Cardiac muscle cell (in vitro differentiated cells and primary cell): ENCODE measurements at regions not wholly inside any gene's neighbourhood (a gene's known extent, or its start where the extent isn't known, plus 50 kb on each side); places are given as distances from the start of the nearest gene placed in this dataset.

ENCODE experiments used
- DNase-seq, 2 donors: peaks; one replicate each; pipeline versions ENCODE4 v3.0.0 to v3.0.0-alpha.2; 2010 to 2017; ENCODE audit warnings: low read depth in 1 of 2, low spot score in 1 of 2
- H3K27ac ChIP-seq: fragments of 200-600 bp; sonication (generic); 2 replicates; pipeline ENCODE4 v1.5.1; 2016
- H3K27me3 ChIP-seq: fragments of 200-600 bp; sonication (generic); 2 replicates; pipeline ENCODE4 v1.6.0; 2016; ENCODE audit warnings: control low read depth
- H3K36me3 ChIP-seq: fragments of 200-600 bp; sonication (generic); 2 replicates; pipeline ENCODE4 v1.5.1; 2016; ENCODE audit warnings: control low read depth
- H3K4me1 ChIP-seq: fragments of 200-600 bp; sonication (generic); 2 replicates; pipeline ENCODE4 v1.8.1; 2017; ENCODE audit warnings: low read depth, mild to moderate bottlenecking, mixed run types
- H3K4me3 ChIP-seq: fragments of 200-600 bp; sonication (generic); 2 replicates; pipeline ENCODE4 v1.5.1; 2016; ENCODE audit warnings: mild to moderate bottlenecking
- H3K9me3 ChIP-seq: fragments of 200-600 bp; sonication (generic); 2 replicates; pipeline ENCODE4 v1.5.1; 2017; ENCODE audit warnings: low read depth, mild to moderate bottlenecking, control low read depth
- TF ChIP-seq, protein P1 (sequence below): IDR thresholded peaks from 2 replicates; pipeline ENCODE4 v1.5.1; 2012; ENCODE audit warnings: low read depth, mild to moderate bottlenecking, low read length

DNA sequence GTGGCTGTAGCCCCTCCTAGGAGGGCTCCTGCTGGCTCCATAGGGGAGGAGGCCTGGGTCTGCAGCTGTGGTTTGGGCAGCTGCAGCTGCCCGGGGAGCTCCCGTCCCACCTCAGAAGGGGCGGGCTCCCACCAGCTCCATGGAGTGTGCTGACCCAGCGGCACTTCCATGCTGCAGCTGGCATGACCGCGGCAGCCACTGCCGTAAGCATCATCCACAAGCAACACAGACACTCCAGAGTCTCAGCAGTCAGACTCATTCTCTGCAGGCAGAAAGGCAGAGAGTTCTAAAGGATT lies 660.1 kb upstream of the RAB6C start:
- no peaks in the 10 kb centered on the region for H3K9me3 ChIP-seq
- TF ChIP-seq, protein P1, sequence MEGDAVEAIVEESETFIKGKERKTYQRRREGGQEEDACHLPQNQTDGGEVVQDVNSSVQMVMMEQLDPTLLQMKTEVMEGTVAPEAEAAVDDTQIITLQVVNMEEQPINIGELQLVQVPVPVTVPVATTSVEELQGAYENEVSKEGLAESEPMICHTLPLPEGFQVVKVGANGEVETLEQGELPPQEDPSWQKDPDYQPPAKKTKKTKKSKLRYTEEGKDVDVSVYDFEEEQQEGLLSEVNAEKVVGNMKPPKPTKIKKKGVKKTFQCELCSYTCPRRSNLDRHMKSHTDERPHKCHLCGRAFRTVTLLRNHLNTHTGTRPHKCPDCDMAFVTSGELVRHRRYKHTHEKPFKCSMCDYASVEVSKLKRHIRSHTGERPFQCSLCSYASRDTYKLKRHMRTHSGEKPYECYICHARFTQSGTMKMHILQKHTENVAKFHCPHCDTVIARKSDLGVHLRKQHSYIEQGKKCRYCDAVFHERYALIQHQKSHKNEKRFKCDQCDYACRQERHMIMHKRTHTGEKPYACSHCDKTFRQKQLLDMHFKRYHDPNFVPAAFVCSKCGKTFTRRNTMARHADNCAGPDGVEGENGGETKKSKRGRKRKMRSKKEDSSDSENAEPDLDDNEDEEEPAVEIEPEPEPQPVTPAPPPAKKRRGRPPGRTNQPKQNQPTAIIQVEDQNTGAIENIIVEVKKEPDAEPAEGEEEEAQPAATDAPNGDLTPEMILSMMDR: no peak

DNA sequence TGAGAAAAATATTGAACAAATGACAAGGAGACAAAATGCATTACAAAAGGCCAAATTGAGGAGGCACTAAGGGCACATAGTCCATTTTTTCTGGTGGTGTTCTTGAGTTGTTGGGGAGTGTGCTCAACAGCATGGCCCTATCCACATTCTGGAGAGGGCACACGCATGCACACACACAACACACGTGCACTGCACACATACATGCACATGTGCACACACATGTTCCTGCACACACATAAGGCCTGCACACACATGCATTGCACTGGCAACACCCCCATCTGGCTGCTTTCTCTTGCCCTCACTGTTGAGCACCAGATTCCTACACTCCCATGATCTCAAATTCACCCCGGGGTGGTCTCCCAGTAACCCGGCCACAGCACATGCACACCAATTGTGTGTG lies 659.2 kb upstream of the RAB6C start:
- TF ChIP-seq, protein P1: no peak
- no peaks in the 10 kb centered on the region for H3K9me3 ChIP-seq
- no peak overlapping the region for H3K27ac ChIP-seq
- peaks cover 2% of the 10 kb centered on the region for H3K27me3 ChIP-seq
- H3K36me3 ChIP-seq: no peaks in the 10 kb centered on the region
- DNase-seq: no peak
- H3K4me3 ChIP-seq: no peak overlapping the region
- no peaks in the 10 kb centered on the region for H3K4me1 ChIP-seq

More for the DNA sequence above, 660.1 kb upstream of the RAB6C start:
- Histone ChIP-seq H3K36me3 (no peaks in the 10 kb centered on the region), H3K27ac (no peak overlapping the region), H3K27me3 (peaks cover 2% of the 10 kb centered on the region), H3K4me1 (no peaks in the 10 kb centered on the region), H3K4me3 (no peak overlapping the region)
- no peak for DNase-seq

DNA sequence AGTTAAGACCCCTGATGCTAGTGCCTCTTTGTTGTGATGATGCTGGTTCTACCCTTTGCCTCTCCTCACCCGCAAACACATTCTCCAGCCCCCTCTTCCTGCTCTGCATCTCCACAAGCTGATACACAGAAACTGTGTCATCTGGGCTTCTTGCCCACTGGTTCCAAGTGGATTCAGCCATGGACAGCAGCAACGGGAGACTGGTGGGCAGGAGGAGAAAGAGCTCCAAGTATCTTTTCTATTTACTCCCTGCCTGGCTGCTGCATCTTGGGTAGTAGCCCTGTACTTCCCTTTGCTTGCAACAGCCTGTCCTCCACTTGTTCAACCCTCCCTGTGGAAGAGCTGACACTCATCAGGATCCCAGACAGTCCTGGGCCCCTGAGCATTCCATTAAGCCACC lies 655.1 kb upstream of the RAB6C start:
- H3K4me3 ChIP-seq: no peak overlapping the region
- TF ChIP-seq, protein P1: no peak
- no peak overlapping the region for H3K27ac ChIP-seq
- H3K4me1 ChIP-seq: no peaks in the 10 kb centered on the region
- no peaks in the 10 kb centered on the region for H3K9me3 ChIP-seq
- H3K27me3 ChIP-seq: peaks cover 2% of the 10 kb centered on the region
- no peaks in the 10 kb centered on the region for H3K36me3 ChIP-seq
- DNase-seq: no peak

DNA sequence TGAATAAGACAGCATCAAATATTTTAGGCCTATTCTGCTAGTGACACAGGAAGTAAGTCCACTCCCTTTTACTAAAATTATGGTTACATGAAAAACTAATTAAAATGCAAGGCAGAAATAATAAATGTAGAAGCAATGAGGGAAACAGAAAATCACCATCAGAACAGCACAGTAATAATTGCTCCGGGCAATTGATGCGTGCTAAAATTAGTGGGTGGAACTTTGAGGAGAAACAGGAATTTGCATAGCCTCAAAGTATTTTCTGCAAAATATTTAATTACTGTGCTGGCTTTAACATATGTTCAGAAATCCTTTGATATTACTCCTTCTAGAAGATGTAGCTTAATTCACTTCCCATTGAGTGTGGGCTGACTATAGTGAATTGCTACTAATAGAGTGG lies 654.3 kb upstream of the RAB6C start:
- peaks cover 2% of the 10 kb centered on the region for H3K27me3 ChIP-seq
- H3K4me1 ChIP-seq: no peaks in the 10 kb centered on the region
- no peaks in the 10 kb centered on the region for H3K9me3 ChIP-seq
- no peak overlapping the region for H3K27ac ChIP-seq
- TF ChIP-seq, protein P1: no peak
- DNase-seq: no peak
- H3K36me3 ChIP-seq: no peaks in the 10 kb centered on the region
- no peak overlapping the region for H3K4me3 ChIP-seq

DNA sequence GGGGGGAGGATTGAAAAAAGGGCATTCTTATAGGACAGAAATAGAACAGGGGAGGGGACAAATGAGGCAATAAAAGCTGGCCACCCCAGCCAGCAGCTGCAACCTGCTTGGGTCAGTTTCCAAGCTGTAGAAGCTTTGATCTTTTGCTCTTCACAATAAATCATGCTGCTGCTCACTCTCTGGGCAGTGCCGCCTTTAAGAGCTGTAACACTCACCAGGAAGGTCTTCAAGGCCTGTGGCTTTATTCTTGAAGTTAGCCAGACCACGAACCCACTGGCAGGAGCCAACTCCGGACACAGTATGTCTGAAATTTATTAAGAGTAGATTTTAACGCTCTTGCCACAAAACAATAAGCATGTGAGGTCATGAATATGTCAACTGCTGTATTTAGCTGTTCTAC lies 649.9 kb upstream of the RAB6C start:
- TF ChIP-seq, protein P1: no peak
- Histone ChIP-seq H3K27ac (no peak overlapping the region), H3K9me3 (no peaks in the 10 kb centered on the region), H3K36me3 (no peaks in the 10 kb centered on the region), H3K27me3 (no peaks in the 10 kb centered on the region), H3K4me3 (no peak overlapping the region), H3K4me1 (no peaks in the 10 kb centered on the region)
- DNase-seq: no peak

DNA sequence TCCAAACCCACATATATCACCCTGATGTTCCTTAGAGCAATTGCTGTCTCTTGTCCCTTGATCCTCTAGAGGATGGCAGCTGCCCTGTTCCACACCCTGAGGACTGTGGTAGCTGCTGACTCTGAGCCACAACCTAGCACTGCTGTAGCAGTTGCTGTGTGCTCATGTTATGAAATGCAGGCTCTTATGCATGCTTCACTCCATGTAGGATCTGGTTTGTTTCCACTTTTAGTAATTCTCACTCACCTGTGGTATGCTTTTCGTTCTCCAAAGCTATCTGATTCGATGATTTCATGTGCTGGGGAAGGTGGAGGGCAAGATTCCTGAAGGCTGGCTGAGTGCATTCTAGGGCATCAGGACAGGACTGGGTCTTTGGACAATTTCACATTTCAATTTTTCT lies 649.0 kb upstream of the RAB6C start:
- DNase-seq: no peak
- H3K27ac ChIP-seq: no peak overlapping the region
- no peaks in the 10 kb centered on the region for H3K4me1 ChIP-seq
- no peak overlapping the region for H3K4me3 ChIP-seq
- H3K36me3 ChIP-seq: no peaks in the 10 kb centered on the region
- H3K27me3 ChIP-seq: no peaks in the 10 kb centered on the region
- TF ChIP-seq, protein P1: no peak
- H3K9me3 ChIP-seq: no peaks in the 10 kb centered on the region
